Right atrium auricular region (tissue), 2 donors: ENCODE measurements at regions not wholly inside any gene's neighbourhood (a gene's known extent, or its start where the extent isn't known, plus 50 kb on each side); places are given as distances from the start of the nearest gene placed in this dataset.
"Not testable (repeated sequence)": the region's sequence is repeated elsewhere in the genome, so short reads cannot be mapped to it uniquely, and the experiment has no call there.

Experiments
- DNase-seq: peaks from one replicate; pipeline ENCODE4 v3.0.0-alpha.2; 2019; ENCODE audit warnings: low spot score
- H3K27ac ChIP-seq, 2 donors: fragments of 200-600 bp; sonication (generic); 1 replicate in 1 of 2; 2 replicates in 1 of 2; pipeline ENCODE4 v1.5.1; 2016 to 2019
- H3K27me3 ChIP-seq, 2 donors: fragments of 200-600 bp; sonication (generic); one replicate each; pipeline versions ENCODE4 v1.5.1 to v1.6.0; 2017 to 2019
- H3K36me3 ChIP-seq: fragments of 200-600 bp; sonication (generic); one replicate; pipeline ENCODE4 v1.5.1; 2016
- H3K4me1 ChIP-seq, 2 donors: fragments of 200-600 bp; sonication (generic); one replicate each; pipeline versions ENCODE4 v1.5.1 to v1.6.0; 2017 to 2019
- H3K4me3 ChIP-seq, 2 donors: fragments of 200-600 bp; sonication (generic); 1 replicate in 1 of 2; 2 replicates in 1 of 2; pipeline ENCODE4 v1.5.1; 2017 to 2019; ENCODE audit warnings: mild to moderate bottlenecking in 1 of 2, moderate library complexity in 1 of 2
- H3K9me3 ChIP-seq, 2 donors: fragments of 200-600 bp; sonication (generic); one replicate each; pipeline ENCODE4 v1.5.1; 2019
- CTCF ChIP-seq, 2 donors: fragments of 200-600 bp; sonication (generic); IDR thresholded peaks; one replicate each; pipeline ENCODE4 v1.5.1; 2019; ENCODE audit warnings: antibody characterized with exemption in 2 of 2

- H3K27me3 ChIP-seq: no peaks in the 10 kb centered on the region
- peaks cover 0 to 12% of the 10 kb centered on the region in 2 donors for H3K4me1 ChIP-seq
- no peak overlapping the region for H3K4me3 ChIP-seq
- TF ChIP-seq CTCF (IDR thresholded peaks at IDR 0.05): no peak
- no peak overlapping the region for H3K27ac ChIP-seq
- no peaks in the 10 kb centered on the region for H3K9me3 ChIP-seq
- DNase-seq: no peak
- H3K36me3 ChIP-seq: no peaks in the 10 kb centered on the region
These were observed 210.4 kb upstream of the RFX3 start for GRCh38 chr9:3736161-3736560.

- DNase-seq: no peak
- H3K9me3 ChIP-seq: no peaks in the 10 kb centered on the region
- H3K27ac ChIP-seq: no peak overlapping the region
- H3K36me3 ChIP-seq: no peaks in the 10 kb centered on the region
- H3K27me3 ChIP-seq: no peaks in the 10 kb centered on the region
- no peak for TF ChIP-seq CTCF (IDR thresholded peaks at IDR 0.05)
- peaks cover 0 to 12% of the 10 kb centered on the region in 2 donors for H3K4me1 ChIP-seq
- no peak overlapping the region for H3K4me3 ChIP-seq
These were observed 209.4 kb upstream of the RFX3 start for GRCh38 chr9:3735251-3735650.

GRCh38 chr9:3733527-3734262 lies 207.9 kb upstream of the RFX3 start:
- not testable (repeated sequence) for H3K36me3 ChIP-seq, H3K27me3 ChIP-seq, DNase-seq, H3K9me3 ChIP-seq, H3K4me3 ChIP-seq, H3K27ac ChIP-seq
- H3K4me1 ChIP-seq: peaks cover 0 to 12% of the 10 kb centered on the region in 2 donors

- no peak for DNase-seq
These were observed 207.2 kb upstream of the RFX3 start for GRCh38 chr9:3733039-3733408.

GRCh38 chr9:3732077-3733038 lies 206.6 kb upstream of the RFX3 start:
- H3K27me3 ChIP-seq: no peaks in the 10 kb centered on the region
- peaks cover 0 to 12% of the 10 kb centered on the region in 2 donors for H3K4me1 ChIP-seq
- TF ChIP-seq CTCF (IDR thresholded peaks at IDR 0.05): peak in 1 of 2 donors; percentile 80
- H3K4me3 ChIP-seq: no peak overlapping the region
- H3K9me3 ChIP-seq: no peaks in the 10 kb centered on the region
- H3K27ac ChIP-seq: peak overlapping the region in 1 of 2 donors; percentile 37
- peak; percentile 63 for DNase-seq
- H3K36me3 ChIP-seq: no peaks in the 10 kb centered on the region

More at GRCh38 chr9:3733039-3733408, 207.2 kb upstream of the RFX3 start:
- H3K4me1 ChIP-seq: peaks cover 0 to 12% of the 10 kb centered on the region in 2 donors
- H3K9me3 ChIP-seq: no peaks in the 10 kb centered on the region
- TF ChIP-seq CTCF (IDR thresholded peaks at IDR 0.05): no peak
- no peaks in the 10 kb centered on the region for H3K36me3 ChIP-seq
- no peak overlapping the region for H3K27ac ChIP-seq
- no peak overlapping the region for H3K4me3 ChIP-seq
- H3K27me3 ChIP-seq: no peaks in the 10 kb centered on the region

- Histone ChIP-seq H3K9me3 (no peaks in the 10 kb centered on the region), H3K4me1 (peaks cover 0 to 12% of the 10 kb centered on the region in 2 donors), H3K36me3 (no peaks in the 10 kb centered on the region), H3K4me3 (no peak overlapping the region), H3K27me3 (no peaks in the 10 kb centered on the region), H3K27ac (no peak overlapping the region)
- DNase-seq: no peak
- no peak for TF ChIP-seq CTCF (IDR thresholded peaks at IDR 0.05)
These were observed 204.7 kb upstream of the RFX3 start for GRCh38 chr9:3730511-3730922.
